Cardiac fibroblast (primary cell): ENCODE measurements at regions not wholly inside any gene's neighbourhood (a gene's known extent, or its start where the extent isn't known, plus 50 kb on each side); places are given as distances from the start of the nearest gene placed in this dataset.
"Not testable (repeated sequence)": the region's sequence is repeated elsewhere in the genome, so short reads cannot be mapped to it uniquely, and the experiment has no call there.

Experiments used
- DNase-seq, 2 donors: peaks; one replicate each; pipeline versions ENCODE4 v3.0.0 to v3.0.0-alpha.2; 2010; ENCODE audit warnings: low read depth in 2 of 2
- H3K4me3 ChIP-seq, 2 donors: replicated peaks in 1 of 2; 1 replicate in 1 of 2; 2 replicates in 1 of 2; pipeline ENCODE4 v1.5.1; 2011; ENCODE audit warnings: low read depth in 2 of 2, low read length in 2 of 2, mild to moderate bottlenecking in 2 of 2, moderate library complexity in 1 of 2
- CTCF ChIP-seq: IDR thresholded peaks from one replicate; pipeline ENCODE4 v1.5.1; 2011; ENCODE audit warnings: low read depth, mild to moderate bottlenecking, low read length, inconsistent platforms

- peak; percentile 64 for TF ChIP-seq CTCF
- DNase-seq, result peak; percentile 49
- H3K4me3 ChIP-seq, result no peak overlapping the region
Measured at GRCh38 chr5:27124590-27124989, 86.2 kb upstream of the CDH9 start.

- not testable (repeated sequence) for DNase-seq, H3K4me3 ChIP-seq
Measured at GRCh38 chr5:27119736-27120321, 81.4 kb upstream of the CDH9 start.

- no peak overlapping the region for H3K4me3 ChIP-seq
- no peak for DNase-seq
- TF ChIP-seq CTCF, result no peak
Measured at GRCh38 chr5:27103486-27103885, 65.1 kb upstream of the CDH9 start.

- DNase-seq, H3K4me3 ChIP-seq: not testable (repeated sequence)
Measured at GRCh38 chr5:27095761-27096160, 57.4 kb upstream of the CDH9 start.

GRCh38 chr5:27093279-27093678, 54.9 kb upstream of the CDH9 start:
- TF ChIP-seq CTCF, result no peak
- no peak for DNase-seq

GRCh38 chr5:27091858-27092257, 53.5 kb upstream of the CDH9 start:
- no peak for TF ChIP-seq CTCF
- H3K4me3 ChIP-seq, result no peak overlapping the region
- no peak for DNase-seq

More at GRCh38 chr5:27093279-27093678, 54.9 kb upstream of the CDH9 start:
- no peak overlapping the region for H3K4me3 ChIP-seq

GRCh38 chr5:27088822-27089221, 50.4 kb upstream of the CDH9 start:
- DNase-seq, H3K4me3 ChIP-seq: not testable (repeated sequence)
